ENCODE measurements at regions not wholly inside any gene's neighbourhood (a gene's known extent, or its start where the extent isn't known, plus 50 kb on each side); places are given as distances from the start of the nearest gene placed in this dataset.
"Not testable (repeated sequence)": the region's sequence is repeated elsewhere in the genome, so short reads cannot be mapped to it uniquely, and the experiment has no call there.

GRCh38 chr9:80664327-80665210, 1024.8 kb downstream of the TLE1 start:
- H2BK5ac ChIP-seq (ENCODE audit: low read depth, low read length, poor library complexity, severe bottlenecking), result no peak overlapping the region
- H3K27me3 ChIP-seq (ENCODE audit: control insufficient read depth in 1 of 2, insufficient read depth in 1 of 2, low read length in 2 of 2), result no peaks in the 10 kb centered on the region
- no peak overlapping the region for H2BK120ac ChIP-seq (ENCODE audit: low read depth, low read length)
- H3K4me3 ChIP-seq (ENCODE audit: insufficient read depth in 1 of 2, low read depth in 1 of 2, low read length in 2 of 2), result no peak overlapping the region
- H4K8ac ChIP-seq (ENCODE audit: low read length), result no peak overlapping the region
- H2AFZ ChIP-seq (ENCODE audit: low read depth, low read length), result no peak overlapping the region
- no peak overlapping the region for H3K4ac ChIP-seq (ENCODE audit: low read depth in 1 of 2, low read length in 2 of 2)
- H3K9me3 ChIP-seq (ENCODE audit: control insufficient read depth, low read length), result peaks cover 4% of the 10 kb centered on the region
- no peak overlapping the region for H2BK12ac ChIP-seq (ENCODE audit: low read length in 2 of 2)
- no peaks in the 10 kb centered on the region for H3K36me3 ChIP-seq (ENCODE audit: control insufficient read depth in 1 of 2, insufficient read depth in 2 of 2, low read depth in 1 of 2, low read length in 2 of 2)
- H2AK5ac ChIP-seq (ENCODE audit: low read length, severe bottlenecking), result no peak overlapping the region
- H3K4me2 ChIP-seq (ENCODE audit: low read length, poor library complexity, severe bottlenecking), result no peak overlapping the region
- H3K23ac ChIP-seq (ENCODE audit: low read length in 2 of 2), result no peak overlapping the region
- H3K9ac ChIP-seq (ENCODE audit: low read length), result no peak overlapping the region
- no peaks in the 10 kb centered on the region for H3K79me1 ChIP-seq (replicated peaks; ENCODE audit: low read length, poor library complexity, severe bottlenecking)
- no peak overlapping the region for H3K18ac ChIP-seq (ENCODE audit: low read depth in 1 of 2, low read length in 2 of 2)
- H3K27ac ChIP-seq (ENCODE audit: low read length, poor library complexity, severe bottlenecking), result no peak overlapping the region
- H3K14ac ChIP-seq (ENCODE audit: low read length in 2 of 2), result no peak overlapping the region
- H4K91ac ChIP-seq (ENCODE audit: low read length), result no peak overlapping the region
- DNase-seq, result peak; percentile 33
- H3K4me1 ChIP-seq (ENCODE audit: control insufficient read depth, insufficient read depth, low read depth, low read length), result no peaks in the 10 kb centered on the region
- WGBS, result no CpG with 5 or more reads among the region's 4 CpGs
- H2BK15ac ChIP-seq (ENCODE audit: low read depth, poor library complexity, severe bottlenecking), result no peak overlapping the region

DNA sequence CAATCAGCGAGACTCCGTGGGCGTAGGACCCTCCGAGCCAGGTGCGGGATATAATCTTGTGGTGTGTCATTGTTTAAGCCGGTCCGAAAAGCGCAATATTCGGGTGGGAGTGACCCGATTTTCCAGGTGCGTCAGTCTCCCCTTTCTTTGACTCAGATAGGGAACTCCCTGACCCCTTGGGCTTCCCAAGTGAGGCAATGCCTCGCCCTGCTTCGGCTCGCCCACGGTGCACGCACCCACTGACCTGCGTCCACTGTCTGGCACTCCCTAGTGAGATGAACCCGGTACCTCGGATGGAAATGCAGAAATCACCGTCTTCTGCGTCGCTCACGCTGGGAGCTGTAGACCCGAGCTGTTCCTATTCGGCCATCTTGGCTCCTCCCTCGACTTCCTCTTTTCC, 1029.6 kb downstream of the TLE1 start:
- H2BK120ac ChIP-seq (ENCODE audit: low read depth, low read length); H3K23ac ChIP-seq (ENCODE audit: low read length in 2 of 2); H2AK5ac ChIP-seq (ENCODE audit: low read length, severe bottlenecking); H3K36me3 ChIP-seq (ENCODE audit: control insufficient read depth in 1 of 2, insufficient read depth in 2 of 2, low read depth in 1 of 2, low read length in 2 of 2); H3K4me3 ChIP-seq (ENCODE audit: insufficient read depth in 1 of 2, low read depth in 1 of 2, low read length in 2 of 2); H2BK12ac ChIP-seq (ENCODE audit: low read length in 2 of 2); H3K27me3 ChIP-seq (ENCODE audit: control insufficient read depth in 1 of 2, insufficient read depth in 1 of 2, low read length in 2 of 2); H2BK15ac ChIP-seq (ENCODE audit: low read depth, poor library complexity, severe bottlenecking); H3K4ac ChIP-seq (ENCODE audit: low read depth in 1 of 2, low read length in 2 of 2); H2AFZ ChIP-seq (ENCODE audit: low read depth, low read length); H3K27ac ChIP-seq (ENCODE audit: low read length, poor library complexity, severe bottlenecking); H3K18ac ChIP-seq (ENCODE audit: low read depth in 1 of 2, low read length in 2 of 2); H3K14ac ChIP-seq (ENCODE audit: low read length in 2 of 2); H2BK5ac ChIP-seq (ENCODE audit: low read depth, low read length, poor library complexity, severe bottlenecking); H3K9me3 ChIP-seq (ENCODE audit: control insufficient read depth, low read length); H4K91ac ChIP-seq (ENCODE audit: low read length); DNase-seq; H3K9ac ChIP-seq (ENCODE audit: low read length); H3K4me2 ChIP-seq (ENCODE audit: low read length, poor library complexity, severe bottlenecking); H3K79me1 ChIP-seq (replicated peaks; ENCODE audit: low read length, poor library complexity, severe bottlenecking); H4K8ac ChIP-seq (ENCODE audit: low read length); H3K4me1 ChIP-seq (ENCODE audit: control insufficient read depth, insufficient read depth, low read depth, low read length): not testable (repeated sequence)
- WGBS, result 95% methylated on average over 22 of the region's 26 CpGs

DNA sequence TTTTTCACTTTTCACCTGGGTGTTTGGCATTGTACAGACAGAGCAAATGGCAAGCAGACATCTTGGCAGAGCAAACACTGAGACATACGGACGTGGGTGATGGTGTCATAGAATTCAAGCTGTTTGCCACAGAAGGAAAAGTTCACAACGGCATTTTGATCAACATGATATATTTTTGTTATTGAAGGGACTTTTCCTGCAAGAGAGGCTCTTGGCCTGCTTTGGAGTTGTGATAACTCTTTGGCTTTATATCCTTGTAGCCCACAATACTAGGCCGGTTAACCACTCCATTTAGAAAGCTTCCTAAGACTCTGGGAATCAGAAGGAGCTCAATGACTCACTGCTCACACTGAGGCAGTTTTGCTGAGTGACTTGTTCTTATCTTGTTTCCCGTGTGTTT, 1038.3 kb downstream of the TLE1 start:
- no peak overlapping the region for H2BK12ac ChIP-seq (ENCODE audit: low read length in 2 of 2)
- no peak overlapping the region for H4K91ac ChIP-seq (ENCODE audit: low read length)
- H3K27me3 ChIP-seq (ENCODE audit: control insufficient read depth in 1 of 2, insufficient read depth in 1 of 2, low read length in 2 of 2), result no peaks in the 10 kb centered on the region
- 81% methylated on average over 5 of the region's 5 CpGs for WGBS
- H3K9ac ChIP-seq (ENCODE audit: low read length), result no peak overlapping the region
- peaks cover 1% of the 10 kb centered on the region for H3K4me1 ChIP-seq (ENCODE audit: control insufficient read depth, insufficient read depth, low read depth, low read length)
- H2AK5ac ChIP-seq (ENCODE audit: low read length, severe bottlenecking), result no peak overlapping the region
- no peak overlapping the region for H3K14ac ChIP-seq (ENCODE audit: low read length in 2 of 2)
- no peaks in the 10 kb centered on the region for H3K79me1 ChIP-seq (replicated peaks; ENCODE audit: low read length, poor library complexity, severe bottlenecking)
- H3K9me3 ChIP-seq (ENCODE audit: control insufficient read depth, low read length), result no peaks in the 10 kb centered on the region
- peak; percentile 53 for DNase-seq
- H2AFZ ChIP-seq (ENCODE audit: low read depth, low read length), result no peak overlapping the region
- H3K18ac ChIP-seq (ENCODE audit: low read depth in 1 of 2, low read length in 2 of 2), result no peak overlapping the region
- no peak overlapping the region for H3K4me2 ChIP-seq (ENCODE audit: low read length, poor library complexity, severe bottlenecking)
- no peak overlapping the region for H2BK120ac ChIP-seq (ENCODE audit: low read depth, low read length)
- no peak overlapping the region for H3K4ac ChIP-seq (ENCODE audit: low read depth in 1 of 2, low read length in 2 of 2)
- H3K4me3 ChIP-seq (ENCODE audit: insufficient read depth in 1 of 2, low read depth in 1 of 2, low read length in 2 of 2), result no peak overlapping the region
- H4K8ac ChIP-seq (ENCODE audit: low read length), result no peak overlapping the region
- no peak overlapping the region for H2BK15ac ChIP-seq (ENCODE audit: low read depth, poor library complexity, severe bottlenecking)
- no peak overlapping the region for H3K27ac ChIP-seq (ENCODE audit: low read length, poor library complexity, severe bottlenecking)
- no peaks in the 10 kb centered on the region for H3K36me3 ChIP-seq (ENCODE audit: control insufficient read depth in 1 of 2, insufficient read depth in 2 of 2, low read depth in 1 of 2, low read length in 2 of 2)
- H3K23ac ChIP-seq (ENCODE audit: low read length in 2 of 2), result no peak overlapping the region
- H2BK5ac ChIP-seq (ENCODE audit: low read depth, low read length, poor library complexity, severe bottlenecking), result no peak overlapping the region

DNA sequence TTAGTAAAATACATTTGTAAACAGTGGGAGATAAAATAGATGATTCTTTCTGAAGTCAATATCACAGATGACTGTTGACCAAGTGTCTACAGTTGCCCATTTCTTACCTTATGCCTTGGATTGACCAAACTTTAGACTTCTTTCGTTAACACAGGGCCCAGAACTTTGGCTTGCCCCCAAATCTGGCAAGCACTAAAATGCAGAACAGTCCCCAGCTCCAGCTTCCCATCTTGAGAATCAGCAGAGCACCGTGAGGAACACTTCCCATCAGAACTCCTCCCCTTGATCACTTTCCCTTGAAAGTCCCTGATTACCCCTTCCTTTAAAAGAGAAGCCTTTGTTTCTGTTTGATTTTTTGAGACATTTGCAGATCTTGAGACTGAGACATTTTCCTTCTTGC, 1039.9 kb downstream of the TLE1 start:
- peaks cover 1% of the 10 kb centered on the region for H3K4me1 ChIP-seq (ENCODE audit: control insufficient read depth, insufficient read depth, low read depth, low read length)
- no peak overlapping the region for H2BK15ac ChIP-seq (ENCODE audit: low read depth, poor library complexity, severe bottlenecking)
- no peak overlapping the region for H2AFZ ChIP-seq (ENCODE audit: low read depth, low read length)
- peak overlapping the region; percentile 77 for H2BK120ac ChIP-seq (ENCODE audit: low read depth, low read length)
- peak overlapping the region; percentile 91 for H2AK5ac ChIP-seq (ENCODE audit: low read length, severe bottlenecking)
- H3K4me3 ChIP-seq (ENCODE audit: insufficient read depth in 1 of 2, low read depth in 1 of 2, low read length in 2 of 2), result no peak overlapping the region
- WGBS, result 90% methylated on average over 2 of the region's 2 CpGs
- DNase-seq, result no peak
- H3K79me1 ChIP-seq (replicated peaks; ENCODE audit: low read length, poor library complexity, severe bottlenecking), result no peaks in the 10 kb centered on the region
- no peak overlapping the region for H3K14ac ChIP-seq (ENCODE audit: low read length in 2 of 2)
- H3K36me3 ChIP-seq (ENCODE audit: control insufficient read depth in 1 of 2, insufficient read depth in 2 of 2, low read depth in 1 of 2, low read length in 2 of 2), result no peaks in the 10 kb centered on the region
- H3K9ac ChIP-seq (ENCODE audit: low read length), result no peak overlapping the region
- H3K4ac ChIP-seq (ENCODE audit: low read depth in 1 of 2, low read length in 2 of 2), result no peak overlapping the region
- H4K8ac ChIP-seq (ENCODE audit: low read length), result no peak overlapping the region
- no peaks in the 10 kb centered on the region for H3K27me3 ChIP-seq (ENCODE audit: control insufficient read depth in 1 of 2, insufficient read depth in 1 of 2, low read length in 2 of 2)
- no peak overlapping the region for H3K23ac ChIP-seq (ENCODE audit: low read length in 2 of 2)
- H3K18ac ChIP-seq (ENCODE audit: low read depth in 1 of 2, low read length in 2 of 2), result peak overlapping the region; percentile 16 to 87
- H2BK5ac ChIP-seq (ENCODE audit: low read depth, low read length, poor library complexity, severe bottlenecking), result no peak overlapping the region
- no peaks in the 10 kb centered on the region for H3K9me3 ChIP-seq (ENCODE audit: control insufficient read depth, low read length)
- H3K4me2 ChIP-seq (ENCODE audit: low read length, poor library complexity, severe bottlenecking), result no peak overlapping the region
- no peak overlapping the region for H4K91ac ChIP-seq (ENCODE audit: low read length)
- peak overlapping the region; percentile 71 to 91 for H2BK12ac ChIP-seq (ENCODE audit: low read length in 2 of 2)
- H3K27ac ChIP-seq (ENCODE audit: low read length, poor library complexity, severe bottlenecking), result peak overlapping the region; percentile 71

Data from mesenchymal stem cell (in vitro differentiated cells and primary cell).